ENCODE measurements at regions not wholly inside any gene's neighbourhood (a gene's known extent, or its start where the extent isn't known, plus 50 kb on each side); places are given as distances from the start of the nearest gene placed in this dataset.

DNA sequence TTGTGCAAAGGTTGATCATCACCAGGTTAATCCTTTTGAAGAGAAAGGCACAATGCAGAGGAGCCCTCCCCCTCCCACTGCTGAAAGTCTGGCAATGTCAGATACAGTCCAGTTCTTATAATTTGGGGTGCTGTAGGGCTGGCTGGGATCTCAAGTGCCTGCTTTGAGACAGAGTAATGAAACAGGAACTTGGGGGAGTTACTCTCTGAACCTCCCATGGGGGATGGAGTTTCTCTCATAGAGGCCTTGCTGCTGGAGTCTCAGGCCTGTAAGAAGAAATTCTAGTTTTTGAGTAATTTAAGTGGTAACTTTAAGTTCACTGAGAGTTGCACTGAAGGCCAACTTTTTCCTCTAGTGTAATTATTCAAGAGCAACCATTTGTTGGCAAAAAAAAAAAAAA lies 410.5 kb downstream of the KCNRG start:
- TF ChIP-seq CTCF (IDR thresholded peaks at IDR 0.05; ENCODE audit: borderline replicate concordance, extremely low read depth, low read length, poor library complexity, severe bottlenecking) (no peak), EZH2 (IDR thresholded peaks at IDR 0.05; ENCODE audit: borderline replicate concordance, low read depth, low read length, severe bottlenecking) (no peak)
